ENCODE measurements at regions not wholly inside any gene's neighbourhood (a gene's known extent, or its start where the extent isn't known, plus 50 kb on each side); places are given as distances from the start of the nearest gene placed in this dataset.
A peak's percentile ranks its signal among the peaks of the same experiment; 100 is the strongest.

DNA sequence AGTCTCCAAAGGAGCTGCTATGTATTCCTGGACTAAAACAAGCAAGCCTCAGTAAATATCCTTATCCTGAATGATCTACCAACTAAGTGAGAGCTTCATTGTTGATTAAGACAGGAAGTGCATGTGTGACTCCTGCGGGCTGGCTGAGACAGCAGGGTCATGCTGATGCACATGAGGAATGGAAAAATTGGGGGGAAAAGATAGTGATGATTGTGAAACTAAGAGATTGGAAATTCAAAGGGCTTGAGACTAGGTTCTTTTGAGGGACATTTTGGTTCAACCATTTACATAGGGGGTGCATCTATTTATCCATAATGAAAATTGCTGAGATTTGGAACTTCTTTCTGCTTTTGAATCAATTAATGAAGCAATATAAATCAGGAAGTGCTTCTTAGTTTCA is 61.1 kb upstream of the C1QTNF7 start:
- intact Hi-C loops (cut with DNase I), result no loop called here
- TF ChIP-seq, protein P1, sequence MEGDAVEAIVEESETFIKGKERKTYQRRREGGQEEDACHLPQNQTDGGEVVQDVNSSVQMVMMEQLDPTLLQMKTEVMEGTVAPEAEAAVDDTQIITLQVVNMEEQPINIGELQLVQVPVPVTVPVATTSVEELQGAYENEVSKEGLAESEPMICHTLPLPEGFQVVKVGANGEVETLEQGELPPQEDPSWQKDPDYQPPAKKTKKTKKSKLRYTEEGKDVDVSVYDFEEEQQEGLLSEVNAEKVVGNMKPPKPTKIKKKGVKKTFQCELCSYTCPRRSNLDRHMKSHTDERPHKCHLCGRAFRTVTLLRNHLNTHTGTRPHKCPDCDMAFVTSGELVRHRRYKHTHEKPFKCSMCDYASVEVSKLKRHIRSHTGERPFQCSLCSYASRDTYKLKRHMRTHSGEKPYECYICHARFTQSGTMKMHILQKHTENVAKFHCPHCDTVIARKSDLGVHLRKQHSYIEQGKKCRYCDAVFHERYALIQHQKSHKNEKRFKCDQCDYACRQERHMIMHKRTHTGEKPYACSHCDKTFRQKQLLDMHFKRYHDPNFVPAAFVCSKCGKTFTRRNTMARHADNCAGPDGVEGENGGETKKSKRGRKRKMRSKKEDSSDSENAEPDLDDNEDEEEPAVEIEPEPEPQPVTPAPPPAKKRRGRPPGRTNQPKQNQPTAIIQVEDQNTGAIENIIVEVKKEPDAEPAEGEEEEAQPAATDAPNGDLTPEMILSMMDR (IDR thresholded peaks at IDR 0.05), result no peak
- ATAC-seq (no peak), DNase-seq (no peak)
- WGBS, 3 donors, result 39 to 54% (median 51%) methylated on average over 1 of the region's 1 CpG
- Histone ChIP-seq H3K27ac (no peak overlapping the region), H3K4me1 (no peaks in the 10 kb centered on the region), H3K9me3 (no peaks in the 10 kb centered on the region), H3K27me3 (ENCODE audit: insufficient read depth in 3 of 3, low read length in 2 of 3) (no peaks in the 10 kb centered on the region), H3K36me3 (ENCODE audit: insufficient read depth in 1 of 2, low read depth in 1 of 2) (no peaks in the 10 kb centered on the region), H3K4me3 (no peak overlapping the region)

DNA sequence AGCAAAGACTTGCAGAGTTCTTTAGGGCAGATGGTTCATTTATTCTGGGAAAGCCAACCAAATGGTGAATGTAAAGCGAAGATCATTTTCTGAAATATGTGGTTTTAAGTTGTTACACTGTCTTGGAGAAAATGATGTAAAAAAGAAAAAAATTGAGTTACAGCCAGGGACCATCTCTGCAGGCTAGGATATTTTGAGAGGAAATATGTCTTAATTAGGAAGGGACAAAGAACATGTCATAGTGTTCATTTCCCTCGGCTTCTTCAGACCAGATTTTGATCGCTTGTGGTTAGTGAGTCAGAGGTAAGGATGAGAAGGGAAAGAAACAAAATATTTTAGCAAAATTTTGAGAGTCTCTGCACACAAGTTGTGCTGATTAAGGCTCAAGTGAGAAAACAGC is 59.0 kb upstream of the C1QTNF7 start:
- Histone ChIP-seq H3K4me1 (no peaks in the 10 kb centered on the region), H3K27ac (no peak overlapping the region), H3K27me3 (ENCODE audit: insufficient read depth in 3 of 3, low read length in 2 of 3) (no peaks in the 10 kb centered on the region), H3K9me3 (no peaks in the 10 kb centered on the region), H3K4me3 (no peak overlapping the region), H3K36me3 (ENCODE audit: insufficient read depth in 1 of 2, low read depth in 1 of 2) (no peaks in the 10 kb centered on the region)
- TF ChIP-seq, protein P1 (IDR thresholded peaks at IDR 0.05), result no peak
- 58 to 81% (median 59%) methylated on average over 3 of the region's 3 CpGs for WGBS, 3 donors
- intact Hi-C loops (cut with DNase I), result no loop called here
- ATAC-seq (no peak), DNase-seq (no peak)

DNA sequence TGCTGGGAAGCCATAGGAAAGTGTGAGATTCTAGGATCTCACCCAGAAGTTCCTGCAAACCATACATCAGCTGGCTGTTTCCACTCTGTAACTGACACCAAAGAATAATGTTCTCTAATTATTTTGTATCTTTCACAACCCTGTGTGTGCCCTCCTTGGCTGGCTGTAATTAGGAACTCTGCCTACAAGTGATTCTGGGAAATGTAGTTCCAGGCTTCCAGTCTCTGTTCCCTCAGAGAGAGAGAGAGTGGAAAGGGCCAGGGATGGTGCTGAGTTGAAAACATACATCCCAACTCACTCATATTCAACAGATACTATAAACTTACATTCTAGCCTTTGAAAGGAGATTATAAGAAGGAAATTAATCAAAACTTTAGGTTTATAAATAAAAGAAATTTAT is 57.5 kb upstream of the C1QTNF7 start:
- Histone ChIP-seq H3K4me1 (no peaks in the 10 kb centered on the region), H3K27me3 (ENCODE audit: insufficient read depth in 3 of 3, low read length in 2 of 3) (peaks cover 0 to 5% (median 0%) of the 10 kb centered on the region in 3 donors), H3K27ac (no peak overlapping the region), H3K9me3 (no peaks in the 10 kb centered on the region), H3K4me3 (no peak overlapping the region), H3K36me3 (ENCODE audit: insufficient read depth in 1 of 2, low read depth in 1 of 2) (no peaks in the 10 kb centered on the region)
- ATAC-seq, result no peak
- intact Hi-C loops (cut with DNase I), result no loop called here
- DNase-seq, result no peak
- TF ChIP-seq, protein P1 (IDR thresholded peaks at IDR 0.05), result no peak

DNA sequence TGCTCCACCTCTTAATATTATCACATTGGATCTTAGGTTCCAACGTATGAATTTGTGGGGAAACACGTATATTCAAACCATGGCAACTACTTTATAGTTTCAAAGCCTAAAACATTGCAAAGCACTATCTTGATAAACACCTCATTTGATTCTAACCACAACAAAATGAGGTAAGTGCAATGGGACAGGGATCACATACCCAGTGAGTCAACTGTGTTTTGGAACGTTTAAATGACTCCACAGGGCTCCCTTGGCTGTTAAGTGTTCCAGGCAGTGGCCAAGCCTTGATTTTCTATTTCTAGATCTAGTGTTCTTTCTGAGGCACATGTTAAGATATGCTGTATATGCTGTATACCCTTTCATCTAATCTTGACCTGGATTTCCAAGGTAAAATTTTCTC is 54.5 kb upstream of the C1QTNF7 start:
- Histone ChIP-seq H3K9me3 (no peaks in the 10 kb centered on the region), H3K36me3 (ENCODE audit: insufficient read depth in 1 of 2, low read depth in 1 of 2) (no peaks in the 10 kb centered on the region), H3K4me1 (no peaks in the 10 kb centered on the region), H3K27ac (no peak overlapping the region), H3K4me3 (no peak overlapping the region), H3K27me3 (ENCODE audit: insufficient read depth in 3 of 3, low read length in 2 of 3) (peaks cover 0 to 5% (median 0%) of the 10 kb centered on the region in 3 donors)
- ATAC-seq (no peak), DNase-seq (no peak)
- TF ChIP-seq, protein P1 (IDR thresholded peaks at IDR 0.05), result no peak
- 68 to 78% (median 74%) methylated on average over 3 of the region's 3 CpGs for WGBS, 3 donors
- intact Hi-C loops (cut with DNase I), result no loop called here

DNA sequence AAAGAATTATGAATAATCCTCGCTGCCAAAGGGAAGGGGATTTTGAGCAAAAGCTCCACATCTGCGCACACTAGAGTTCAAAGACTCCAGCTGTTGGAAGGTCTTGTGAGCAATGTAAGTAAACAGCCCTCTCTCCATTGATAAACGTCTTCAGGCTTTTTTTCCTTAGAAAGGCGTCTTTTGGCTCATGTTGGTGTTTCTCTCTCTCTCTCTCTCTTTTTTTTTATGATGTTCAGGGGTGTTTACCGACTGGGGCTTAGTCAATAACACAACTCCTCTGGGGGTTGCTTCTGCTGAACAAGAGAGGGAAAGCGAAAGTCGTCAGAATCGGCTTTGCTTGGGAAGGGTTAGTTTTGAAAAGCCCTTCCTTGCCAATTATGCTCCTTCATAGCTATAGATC is 53.2 kb upstream of the C1QTNF7 start:
- intact Hi-C loops (cut with DNase I), result no loop called here
- DNase-seq (no peak), ATAC-seq (no peak)
- Histone ChIP-seq H3K4me1 (no peaks in the 10 kb centered on the region), H3K4me3 (peak overlapping the region; percentile 52), H3K27ac (peak overlapping the region; percentile 52), H3K27me3 (ENCODE audit: insufficient read depth in 3 of 3, low read length in 2 of 3) (peaks cover 0 to 5% (median 0%) of the 10 kb centered on the region in 3 donors), H3K9me3 (no peaks in the 10 kb centered on the region), H3K36me3 (ENCODE audit: insufficient read depth in 1 of 2, low read depth in 1 of 2) (no peaks in the 10 kb centered on the region)
- TF ChIP-seq, protein P1 (IDR thresholded peaks at IDR 0.05), result no peak
- 28 to 35% (median 32%) methylated on average over 8 of the region's 8 CpGs for WGBS, 3 donors

All from psoas muscle (tissue), 7 donors.